Fibroblast of lung (primary cell): ENCODE measurements at regions not wholly inside any gene's neighbourhood (a gene's known extent, or its start where the extent isn't known, plus 50 kb on each side); places are given as distances from the start of the nearest gene placed in this dataset.

Experiments
- CTCF ChIP-seq, 2 donors: IDR thresholded peaks in 1 of 2; conservative IDR thresholded peaks in 1 of 2; 1 replicate in 1 of 2; 2 replicates in 1 of 2; pipeline ENCODE4 v1.5.1; 2011 to 2012; ENCODE audit warnings: low read length in 2 of 2, control low read depth in 1 of 2, inconsistent platforms in 1 of 2, low read depth in 1 of 2, mild to moderate bottlenecking in 1 of 2
- EZH2 ChIP-seq: IDR thresholded peaks from 2 replicates; pipeline ENCODE4 v1.5.1; 2012; ENCODE audit warnings: low read length, control low read depth, mild to moderate bottlenecking; ENCODE audit errors: missing control alignments

GRCh38 chr11:79525257-79525656 lies 84.4 kb upstream of the TENM4 start:
- no peak for TF ChIP-seq CTCF (conservative IDR thresholded peaks at IDR 0.05 in 1 of 2, IDR thresholded peaks at IDR 0.05 in 1 of 2; ENCODE audit: low read depth in 1 of 2, low read length in 2 of 2)
- TF ChIP-seq EZH2, result no peak
